Tibial nerve (tissue), 3 donors: ENCODE measurements at regions not wholly inside any gene's neighbourhood (a gene's known extent, or its start where the extent isn't known, plus 50 kb on each side); places are given as distances from the start of the nearest gene placed in this dataset.

Experiments
- CTCF ChIP-seq, 5 experiments: fragments of 200-600 bp in 3 of 5; fragments of 450-650 bp in 2 of 5; sonication (generic) in 3 of 5; IDR thresholded peaks; one replicate each; pipeline ENCODE4 v1.5.1; 2016 to 2019; ENCODE audit warnings: antibody characterized with exemption in 5 of 5, mild to moderate bottlenecking in 3 of 5, moderate library complexity in 2 of 5
- POLR2A ChIP-seq, 2 donors: fragments of 450-650 bp; IDR thresholded peaks; one replicate each; pipeline ENCODE4 v1.6.1; 2017; ENCODE audit warnings: antibody characterized with exemption in 2 of 2, mild to moderate bottlenecking in 2 of 2, moderate library complexity in 2 of 2

DNA sequence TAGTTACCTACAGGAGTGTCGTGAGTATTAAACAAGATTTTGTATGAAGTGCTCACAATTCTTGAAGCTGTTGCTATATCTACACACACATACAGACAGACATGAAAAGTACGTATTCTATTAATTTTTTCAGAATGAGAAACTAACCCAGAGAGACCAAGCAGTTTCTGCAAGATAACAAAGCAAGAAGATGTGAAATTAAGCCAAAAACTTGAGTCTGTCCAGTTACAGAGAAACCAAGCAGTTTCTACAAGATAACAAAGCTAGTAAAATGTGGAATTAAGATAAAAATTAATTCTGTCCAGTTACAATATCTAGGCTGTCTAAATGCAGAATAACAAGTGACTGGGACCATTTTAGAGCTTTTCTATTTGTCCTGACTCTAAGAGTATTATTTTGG lies 132.4 kb downstream of the ALG10B start:
- TF ChIP-seq CTCF (IDR thresholded peaks at IDR 0.05): no peak
- TF ChIP-seq POLR2A (IDR thresholded peaks at IDR 0.05): no peak
